GM12865 (cell line): ENCODE measurements at regions not wholly inside any gene's neighbourhood (a gene's known extent, or its start where the extent isn't known, plus 50 kb on each side); places are given as distances from the start of the nearest gene placed in this dataset.
A peak's percentile ranks its signal among the peaks of the same experiment; 100 is the strongest.

Experiments used
- DNase-seq: peaks from one replicate; pipeline ENCODE4 v3.0.0; 2010; ENCODE audit warnings: low read depth
- H3K4me3 ChIP-seq: 2 replicates; pipeline ENCODE4 v1.5.1; 2011; ENCODE audit warnings: mild to moderate bottlenecking, low read depth, low read length, control low read depth
- TF ChIP-seq, protein P1 (sequence below): IDR thresholded peaks from 2 replicates; pipeline ENCODE4 v1.5.1; 2011; ENCODE audit warnings: low read length, control low read depth, low read depth, inconsistent platforms; ENCODE audit not compliant: insufficient read depth; ENCODE audit errors: missing control alignments

DNA sequence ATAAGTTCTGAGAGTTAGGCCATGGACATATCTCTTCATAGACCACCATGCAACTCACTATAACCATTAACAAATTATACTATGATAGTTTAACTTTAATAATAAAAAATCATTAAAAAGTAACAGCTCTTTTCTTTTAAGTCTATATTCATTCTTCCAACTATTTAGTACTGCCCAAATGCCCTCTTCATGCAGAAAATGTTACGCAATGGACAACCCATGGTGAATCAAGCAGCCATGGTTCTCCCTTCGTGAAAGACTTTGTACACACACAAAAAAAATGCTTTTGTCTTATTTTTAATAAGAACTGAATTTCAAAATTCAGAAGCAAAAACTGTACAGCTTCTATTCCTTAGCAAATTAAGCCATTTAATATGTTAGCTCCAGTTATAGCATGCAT lies 401.1 kb downstream of the EFNA5 start:
- no peak for DNase-seq
- TF ChIP-seq, protein P1, sequence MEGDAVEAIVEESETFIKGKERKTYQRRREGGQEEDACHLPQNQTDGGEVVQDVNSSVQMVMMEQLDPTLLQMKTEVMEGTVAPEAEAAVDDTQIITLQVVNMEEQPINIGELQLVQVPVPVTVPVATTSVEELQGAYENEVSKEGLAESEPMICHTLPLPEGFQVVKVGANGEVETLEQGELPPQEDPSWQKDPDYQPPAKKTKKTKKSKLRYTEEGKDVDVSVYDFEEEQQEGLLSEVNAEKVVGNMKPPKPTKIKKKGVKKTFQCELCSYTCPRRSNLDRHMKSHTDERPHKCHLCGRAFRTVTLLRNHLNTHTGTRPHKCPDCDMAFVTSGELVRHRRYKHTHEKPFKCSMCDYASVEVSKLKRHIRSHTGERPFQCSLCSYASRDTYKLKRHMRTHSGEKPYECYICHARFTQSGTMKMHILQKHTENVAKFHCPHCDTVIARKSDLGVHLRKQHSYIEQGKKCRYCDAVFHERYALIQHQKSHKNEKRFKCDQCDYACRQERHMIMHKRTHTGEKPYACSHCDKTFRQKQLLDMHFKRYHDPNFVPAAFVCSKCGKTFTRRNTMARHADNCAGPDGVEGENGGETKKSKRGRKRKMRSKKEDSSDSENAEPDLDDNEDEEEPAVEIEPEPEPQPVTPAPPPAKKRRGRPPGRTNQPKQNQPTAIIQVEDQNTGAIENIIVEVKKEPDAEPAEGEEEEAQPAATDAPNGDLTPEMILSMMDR, result no peak
- H3K4me3 ChIP-seq, result no peak overlapping the region

DNA sequence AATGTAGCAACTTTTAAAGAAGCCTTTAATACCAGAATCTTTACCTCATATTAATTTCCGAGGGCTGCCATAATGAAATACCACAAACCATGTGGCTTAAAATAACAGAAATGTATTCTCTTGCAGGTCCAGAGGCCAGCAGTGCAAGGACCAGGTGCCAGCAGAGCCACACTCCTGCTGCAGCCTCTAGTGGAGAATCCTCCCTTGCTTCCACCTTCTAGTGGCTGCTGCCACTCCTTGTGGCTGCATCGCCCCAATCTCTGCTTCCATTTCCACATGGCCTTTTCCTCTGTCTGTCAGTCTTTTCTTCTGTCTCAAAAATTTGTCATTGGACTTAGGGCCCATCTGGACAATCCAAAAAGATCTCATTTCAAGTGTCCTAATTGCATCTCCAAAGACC lies 401.5 kb downstream of the EFNA5 start:
- no peak for DNase-seq
- TF ChIP-seq, protein P1, result no peak
- H3K4me3 ChIP-seq, result no peak overlapping the region

DNA sequence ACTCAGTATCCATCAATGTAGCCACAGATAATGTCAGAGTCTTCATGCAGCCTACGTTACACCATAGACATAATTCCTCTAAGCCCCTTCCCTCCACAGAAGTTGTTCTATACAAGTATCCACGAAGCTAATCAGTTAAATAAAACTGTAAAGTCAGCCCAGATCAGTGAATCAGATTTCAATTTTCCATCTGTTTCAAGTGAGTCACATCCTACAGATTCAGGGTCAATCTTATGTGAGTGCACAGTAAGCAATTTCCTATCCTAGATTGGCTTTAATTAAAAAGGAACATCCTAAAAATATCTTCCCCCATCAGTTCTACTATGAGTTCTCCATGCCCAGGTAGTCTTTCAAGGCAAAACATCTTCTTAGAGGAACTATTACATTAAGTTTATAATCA lies 402.5 kb downstream of the EFNA5 start:
- DNase-seq, result no peak
- no peak overlapping the region for H3K4me3 ChIP-seq
- TF ChIP-seq, protein P1, result no peak

DNA sequence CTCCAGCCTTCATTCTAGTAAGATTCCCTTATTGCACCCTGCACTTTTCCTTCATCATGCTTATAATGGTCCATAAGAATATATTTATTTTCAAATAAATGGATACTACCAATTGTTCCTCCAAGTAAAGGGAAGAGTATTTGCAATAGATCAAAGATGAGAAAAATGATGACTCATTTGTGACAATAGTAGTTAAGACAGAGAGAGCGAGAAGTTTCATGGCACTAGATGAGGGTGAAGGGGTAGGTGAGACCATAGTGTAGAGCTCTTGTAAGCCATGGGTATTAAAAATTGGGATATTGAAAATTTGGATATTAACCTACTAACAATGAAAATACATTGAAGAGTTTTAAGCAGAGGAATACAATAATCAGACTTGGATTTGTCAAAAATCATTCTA lies 404.6 kb downstream of the EFNA5 start:
- TF ChIP-seq, protein P1, result no peak
- no peak for DNase-seq
- H3K4me3 ChIP-seq, result no peak overlapping the region

DNA sequence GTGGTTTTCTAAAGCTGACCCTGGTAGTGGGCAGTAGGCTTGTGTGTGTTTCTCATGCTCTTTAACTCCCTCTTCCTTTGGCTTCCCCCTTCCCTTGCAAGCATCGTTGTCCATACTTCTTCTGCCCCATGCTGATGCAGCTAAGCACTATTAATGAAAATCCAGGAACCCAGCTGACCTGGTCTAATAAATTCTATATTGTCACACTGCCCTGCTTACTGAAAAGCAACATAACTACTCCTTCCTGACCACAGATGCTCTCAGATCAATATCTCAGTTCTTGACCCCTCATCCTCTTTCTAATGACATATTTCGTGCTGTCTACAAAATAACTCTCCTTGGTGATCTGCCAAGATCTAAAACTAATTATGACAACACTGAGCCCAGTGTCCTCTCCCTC lies 405.5 kb downstream of the EFNA5 start:
- TF ChIP-seq, protein P1, result no peak
- H3K4me3 ChIP-seq, result no peak overlapping the region
- DNase-seq, result peak; percentile 21

DNA sequence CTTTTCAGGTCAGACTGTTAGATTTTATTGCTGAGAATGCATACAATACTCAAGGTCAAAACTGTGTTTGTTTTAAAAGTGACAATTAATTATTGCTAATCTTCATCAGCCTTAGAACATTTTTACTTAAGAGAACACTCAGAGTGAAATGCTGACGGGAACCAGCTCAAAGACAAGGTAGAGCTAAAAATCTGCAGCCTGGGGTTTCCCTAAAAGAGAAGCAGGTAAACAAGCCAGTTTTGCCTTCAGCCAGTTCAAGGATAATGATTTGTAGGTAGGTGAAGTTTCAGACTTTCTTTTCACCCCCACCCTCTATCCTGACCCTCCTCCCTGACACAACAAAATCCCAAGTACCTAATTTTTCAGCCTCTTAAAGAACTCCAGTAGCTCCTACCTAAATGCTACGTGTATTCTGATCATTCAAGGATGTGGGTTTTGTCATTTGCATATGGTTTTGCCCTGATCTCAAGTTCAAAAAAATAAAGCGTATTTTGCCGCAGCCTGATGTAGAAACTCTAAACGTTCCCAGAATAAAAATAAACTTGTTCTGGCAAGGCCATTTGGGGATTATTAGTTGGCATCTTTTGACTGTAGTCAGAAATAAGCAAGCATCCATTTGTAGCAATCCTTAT lies 407.2 kb downstream of the EFNA5 start:
- peak overlapping the region; percentile 33 for H3K4me3 ChIP-seq
- TF ChIP-seq, protein P1, result no peak
- peak; percentile 56 for DNase-seq

DNA sequence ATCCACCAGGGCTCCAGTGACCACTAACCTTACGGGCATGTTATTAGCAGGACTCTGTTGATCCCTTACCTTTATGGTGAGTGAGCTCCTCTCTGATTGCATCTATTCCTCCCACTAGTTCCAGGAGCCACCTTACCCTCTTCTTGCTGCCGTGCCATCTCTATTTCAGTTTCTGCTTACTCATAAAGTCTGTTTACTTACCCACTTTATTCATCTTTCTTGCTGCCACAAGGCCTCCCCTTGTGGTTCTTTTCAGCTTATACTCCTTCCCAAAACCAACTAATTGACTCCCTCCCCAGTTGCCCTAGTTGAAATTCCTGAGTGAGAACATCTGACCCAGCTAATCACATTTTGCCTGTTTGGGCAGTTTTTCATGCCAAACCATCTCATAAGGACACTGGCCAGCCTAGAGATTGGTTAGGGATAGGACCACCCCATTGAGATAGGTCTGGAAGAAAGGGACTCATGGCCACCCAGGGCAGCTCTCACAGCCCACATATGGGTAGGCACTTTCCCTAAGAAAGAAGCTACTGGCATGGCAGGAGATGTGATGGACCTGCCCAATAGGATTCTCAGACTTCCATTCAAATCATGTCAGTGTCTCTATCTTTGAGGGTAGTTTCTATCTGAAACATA lies 412.7 kb downstream of the EFNA5 start:
- DNase-seq, result peak; percentile 11
- H3K4me3 ChIP-seq, result no peak overlapping the region
- TF ChIP-seq, protein P1, result no peak
